ENCODE measurements at regions not wholly inside any gene's neighbourhood (a gene's known extent, or its start where the extent isn't known, plus 50 kb on each side); places are given as distances from the start of the nearest gene placed in this dataset.
"Not testable (repeated sequence)": the region's sequence is repeated elsewhere in the genome, so short reads cannot be mapped to it uniquely, and the experiment has no call there.

DNA sequence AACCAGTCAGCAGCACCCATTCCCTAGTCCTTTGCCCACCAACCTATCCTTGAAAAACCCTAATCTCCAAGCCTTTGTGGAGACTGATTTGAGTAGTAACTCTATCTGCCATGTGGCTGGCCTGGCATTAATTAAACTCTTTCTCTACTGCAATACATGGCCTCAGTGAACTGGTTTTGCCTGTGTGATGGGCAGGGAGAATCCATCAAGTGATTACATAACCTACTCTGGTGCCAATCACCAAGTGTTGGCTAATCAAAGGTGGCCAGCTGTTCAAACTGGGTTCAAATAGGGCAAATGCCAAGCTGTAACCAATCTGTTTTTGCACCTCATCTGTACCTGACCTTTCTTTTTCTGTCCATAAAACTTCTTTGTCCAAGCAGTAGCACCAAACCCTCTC lies 139.8 kb upstream of the XPO1 start:
- DNase-seq (ENCODE audit: low spot score), result no peak

DNA sequence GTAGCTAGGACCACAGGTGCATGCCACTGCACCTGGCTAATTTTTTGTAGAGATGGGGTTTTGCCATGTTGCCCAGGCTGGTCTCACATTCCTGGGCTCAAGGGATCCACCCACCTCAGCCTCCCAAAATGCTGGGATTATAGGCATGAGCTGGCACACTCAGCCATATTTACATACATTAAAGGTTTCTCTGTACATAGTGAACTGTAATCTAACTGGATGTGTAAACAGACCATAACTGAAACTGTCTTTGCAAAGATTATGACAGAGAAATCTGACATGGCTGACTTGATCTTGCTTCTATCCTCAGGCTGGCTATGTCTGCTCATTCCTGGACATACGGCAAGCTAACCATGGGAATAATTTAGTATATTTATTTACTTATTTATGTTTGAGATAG lies 139.2 kb upstream of the XPO1 start:
- DNase-seq (ENCODE audit: low spot score), result no peak

DNA sequence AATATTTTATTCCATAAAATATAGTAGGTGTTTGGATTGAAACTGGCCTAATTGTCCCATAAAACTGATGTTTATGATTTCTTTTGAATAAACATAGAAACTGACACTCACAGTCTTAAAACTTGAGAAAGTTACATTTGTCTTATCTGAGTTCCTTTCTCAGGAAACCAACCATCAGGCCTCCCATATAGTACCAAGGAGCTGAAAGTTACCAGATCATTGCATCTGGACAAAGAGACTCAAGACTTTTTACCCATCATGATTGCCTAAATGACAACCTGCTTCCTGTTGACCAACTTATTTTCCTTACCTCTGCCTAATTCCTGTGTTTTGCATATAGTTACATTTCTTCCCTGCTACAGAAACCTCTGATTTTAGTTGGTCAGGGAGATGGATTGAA lies 137.0 kb upstream of the XPO1 start:
- DNase-seq (ENCODE audit: low spot score), result no peak

DNA sequence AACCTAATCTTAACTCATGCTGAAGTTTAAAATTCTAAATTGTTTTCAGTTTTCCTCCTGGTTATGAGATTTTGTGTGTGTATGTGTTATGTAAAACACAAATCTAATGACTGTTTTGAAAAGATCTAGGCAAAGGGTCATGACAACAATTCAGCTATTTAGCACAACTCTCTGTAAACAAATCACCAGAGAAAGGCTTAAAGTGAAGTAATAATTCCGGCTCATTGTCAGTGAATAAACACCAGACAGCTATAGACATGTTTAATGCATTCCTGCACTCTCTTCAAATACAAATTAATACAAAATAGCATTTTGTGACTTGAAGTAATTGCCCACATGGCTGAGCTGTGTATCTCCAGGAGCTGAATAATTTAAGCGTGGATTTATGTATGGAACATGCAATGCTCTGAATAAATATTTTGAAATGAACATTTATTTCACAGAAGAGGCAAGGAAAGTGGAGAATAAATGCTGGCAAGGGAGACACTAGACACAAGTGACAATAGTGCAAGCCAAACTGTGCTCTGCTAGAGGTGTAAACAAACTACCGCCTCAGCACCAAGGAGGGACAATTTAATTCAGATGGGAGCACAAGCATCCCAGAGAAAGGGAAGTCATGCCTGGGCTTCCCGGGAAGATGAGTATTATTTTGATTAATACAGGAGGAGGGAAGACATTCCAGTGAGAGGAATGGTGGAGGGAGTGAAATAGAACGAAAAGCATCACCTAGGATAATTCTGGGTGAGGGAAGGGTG lies 133.6 kb upstream of the XPO1 start:
- DNase-seq (ENCODE audit: low spot score), result no peak

DNA sequence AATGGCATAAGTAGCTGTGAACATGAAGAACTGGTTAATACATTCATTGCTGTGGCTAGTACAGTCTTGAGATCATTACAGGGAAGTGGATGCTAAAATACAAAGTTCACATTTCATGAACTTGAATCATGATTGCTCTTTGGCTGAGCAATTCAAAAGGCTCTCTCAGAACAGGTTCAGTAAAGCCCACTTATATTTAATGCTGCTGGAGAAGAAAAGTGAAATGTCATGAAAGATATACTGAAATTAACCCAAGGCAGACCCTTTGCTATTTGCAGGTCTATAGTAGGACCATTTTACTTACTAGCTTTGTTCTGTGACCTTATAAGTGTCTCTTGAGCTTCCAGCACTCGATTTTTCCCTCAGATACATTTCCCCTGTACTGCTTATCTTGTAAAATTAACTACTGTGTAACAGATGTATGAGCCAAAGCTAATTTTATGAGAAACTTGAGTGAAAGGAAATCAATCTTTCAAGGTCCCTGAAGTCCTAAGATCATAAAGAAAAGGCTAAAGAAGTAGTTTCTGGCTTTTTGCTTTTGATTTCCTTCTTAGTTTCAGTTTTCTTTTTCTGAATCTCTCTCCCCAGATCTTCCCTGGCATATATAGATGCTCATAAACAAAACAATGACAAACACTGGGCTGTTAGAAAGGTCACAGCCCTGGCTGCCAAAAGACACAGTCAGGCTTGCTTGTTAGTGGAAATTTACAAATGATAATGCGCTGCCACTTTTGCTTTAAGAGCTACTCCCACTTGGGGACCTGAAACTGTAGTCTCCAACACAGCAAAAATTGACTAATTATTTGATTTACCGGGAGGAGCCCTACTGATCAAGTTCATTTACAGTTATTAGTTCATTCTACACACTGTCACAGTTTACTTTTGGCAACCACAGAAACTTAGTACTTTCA lies 132.7 kb upstream of the XPO1 start:
- DNase-seq (ENCODE audit: low spot score), result no peak

DNA sequence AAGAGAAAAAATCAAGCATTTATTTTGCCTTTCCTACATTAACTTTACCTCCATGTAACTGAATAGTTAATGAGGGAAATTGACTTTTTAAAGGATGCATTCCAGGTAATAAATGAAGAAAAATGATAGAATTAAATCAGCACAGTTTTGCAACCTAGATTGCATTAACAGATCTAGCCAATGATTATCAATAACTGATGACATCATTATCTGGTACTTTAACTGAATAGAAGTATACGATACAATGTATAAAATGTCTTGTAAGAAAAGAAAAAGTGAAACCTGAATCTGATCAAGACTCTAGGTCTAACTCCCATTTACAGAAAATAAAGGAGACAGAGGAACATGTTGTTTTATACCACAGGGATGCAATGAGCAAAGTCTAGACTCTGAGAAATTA lies 126.0 kb upstream of the XPO1 start:
- DNase-seq (ENCODE audit: low spot score), result no peak

DNA sequence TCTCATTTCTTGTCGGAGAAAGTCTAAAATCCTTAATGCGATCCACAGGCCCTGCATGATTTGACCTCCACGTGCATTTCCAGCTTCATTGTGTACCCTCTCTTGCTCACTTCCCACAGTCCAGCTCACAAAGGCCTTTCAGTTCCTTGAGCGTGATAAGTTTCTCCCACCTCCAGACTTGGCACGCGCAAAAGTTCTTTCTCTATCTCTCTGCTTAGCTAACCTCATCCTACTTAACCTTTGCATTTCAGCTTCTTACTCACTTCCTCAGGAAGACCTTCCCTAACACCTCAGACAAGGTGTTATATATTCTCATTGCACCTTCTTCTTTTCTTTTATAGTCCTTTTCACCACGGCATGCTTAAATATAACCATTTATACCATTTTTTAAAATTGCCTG lies 124.8 kb upstream of the XPO1 start:
- no peak for DNase-seq (ENCODE audit: low spot score)

DNA sequence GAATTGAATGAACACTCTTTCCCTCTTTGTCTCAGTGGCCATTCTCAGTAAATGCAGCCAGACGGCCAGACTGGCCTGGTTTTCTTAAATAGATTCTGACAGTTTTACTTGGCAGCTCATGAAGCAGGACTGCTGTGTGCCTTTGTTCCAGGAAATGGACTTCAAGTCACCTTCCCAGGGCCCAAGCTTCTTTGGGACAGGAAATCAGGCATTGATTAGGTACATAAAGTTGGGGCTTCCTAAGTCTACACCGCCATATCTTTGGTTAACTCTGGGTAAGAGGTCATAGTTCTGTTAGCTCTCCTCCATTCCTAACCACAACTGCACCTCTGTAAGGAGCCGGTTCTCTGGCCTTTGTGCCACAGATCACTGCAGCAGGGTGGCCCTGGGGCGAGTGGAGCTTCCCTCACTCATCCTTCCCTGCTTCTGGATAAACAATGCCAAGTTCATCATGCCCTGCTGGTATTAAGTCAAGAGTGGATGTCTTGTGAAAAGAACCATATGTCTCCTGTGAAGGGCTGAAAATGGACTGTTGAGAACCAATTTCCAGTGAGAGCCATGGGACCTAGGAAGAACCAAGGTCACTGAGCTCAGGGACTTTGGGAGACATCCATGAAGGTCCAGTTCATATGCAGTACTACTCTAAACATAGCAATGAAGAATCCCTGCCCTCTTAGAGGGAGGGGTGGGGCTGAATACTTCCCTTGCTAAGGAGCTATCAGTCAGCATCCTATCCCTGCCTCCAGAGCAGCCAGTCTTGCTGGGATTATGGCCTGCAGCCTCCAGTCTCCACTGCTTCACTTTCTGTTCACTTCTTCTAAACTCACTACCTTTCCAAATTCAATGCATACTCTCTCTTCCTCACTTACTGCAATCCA lies 122.6 kb upstream of the XPO1 start:
- DNase-seq (ENCODE audit: low spot score), result no peak

DNA sequence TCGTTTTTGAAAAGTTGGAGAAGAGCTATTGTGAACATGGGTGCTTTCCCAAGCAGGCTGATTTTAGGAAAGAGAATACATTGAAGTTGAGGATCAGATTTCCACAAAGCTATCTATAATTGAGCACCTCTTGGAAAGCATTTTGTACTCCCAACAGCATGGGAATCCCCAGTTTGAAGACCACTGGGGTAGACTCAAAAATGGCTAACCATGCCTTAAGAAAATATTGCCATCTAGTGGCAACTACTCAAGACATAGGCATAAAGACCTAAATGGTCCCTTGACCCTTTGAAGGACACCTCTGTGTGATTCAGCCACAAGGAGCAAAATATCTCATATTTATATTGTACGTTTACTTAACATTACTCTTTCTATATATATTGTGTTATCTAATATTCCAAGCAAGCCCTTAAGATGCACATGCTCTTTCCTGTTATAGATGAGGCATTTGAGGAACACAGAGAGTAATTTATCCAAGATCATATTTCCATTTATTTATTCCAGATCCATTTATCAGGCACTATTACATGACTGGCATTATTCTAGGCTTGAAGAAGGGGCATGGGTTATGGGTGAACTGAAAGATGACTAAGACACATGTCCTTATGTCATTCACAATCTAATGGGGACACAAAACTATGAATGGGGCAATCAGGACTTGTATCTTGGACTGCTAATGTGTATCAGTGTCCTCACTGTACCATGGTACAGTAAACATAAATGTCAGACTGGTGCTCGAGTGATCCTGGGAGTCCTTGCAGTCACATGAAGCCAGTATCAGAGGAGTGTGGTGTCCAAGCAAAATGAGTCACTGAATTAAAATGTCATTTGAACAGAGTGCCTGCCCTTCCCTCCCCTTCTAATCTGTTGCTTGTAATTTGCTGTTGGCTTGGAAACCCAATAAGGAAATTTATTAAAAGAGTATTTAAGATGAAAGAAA lies 121.0 kb upstream of the XPO1 start:
- no peak for DNase-seq (ENCODE audit: low spot score)

DNA sequence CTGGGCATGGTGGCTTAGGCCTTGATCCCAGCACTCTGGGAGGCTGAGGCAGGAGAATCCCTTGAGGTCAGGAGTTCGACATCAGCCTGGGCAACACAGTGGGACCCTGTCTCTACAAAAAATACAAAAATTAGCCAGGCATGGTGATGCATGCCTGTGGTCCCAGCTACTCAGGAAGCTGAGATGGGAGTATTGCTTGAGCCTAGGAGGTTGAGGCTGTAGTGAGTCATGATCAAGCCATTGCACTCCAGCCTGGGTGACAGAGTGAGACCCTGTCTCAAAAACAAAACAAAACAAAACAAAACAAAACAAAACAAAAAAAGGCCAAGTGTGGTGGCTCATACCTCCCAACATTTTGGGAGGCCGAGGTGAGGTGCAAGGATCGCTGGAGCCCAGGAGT lies 111.8 kb upstream of the XPO1 start:
- DNase-seq (ENCODE audit: low spot score), result not testable (repeated sequence)

DNA sequence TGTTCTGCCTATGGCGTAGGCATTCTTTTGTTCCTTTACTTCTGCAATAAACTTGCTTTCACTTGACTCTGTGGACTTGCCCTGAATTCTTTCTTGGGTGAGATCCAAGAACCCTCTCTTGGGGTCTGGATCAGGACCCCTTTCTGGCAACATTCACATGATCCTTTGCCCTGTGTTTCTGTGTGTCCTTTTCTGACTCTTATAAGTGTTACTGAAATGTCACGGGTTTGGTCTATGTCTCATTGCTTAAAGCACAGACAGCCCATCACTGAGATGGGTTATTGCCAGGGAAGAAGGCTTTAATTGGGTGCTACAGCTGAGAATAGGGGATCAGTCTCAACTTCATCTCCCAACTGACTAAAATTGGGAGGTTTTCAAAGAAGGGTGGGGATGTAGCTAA lies 110.9 kb upstream of the XPO1 start:
- DNase-seq (ENCODE audit: low spot score), result no peak

DNA sequence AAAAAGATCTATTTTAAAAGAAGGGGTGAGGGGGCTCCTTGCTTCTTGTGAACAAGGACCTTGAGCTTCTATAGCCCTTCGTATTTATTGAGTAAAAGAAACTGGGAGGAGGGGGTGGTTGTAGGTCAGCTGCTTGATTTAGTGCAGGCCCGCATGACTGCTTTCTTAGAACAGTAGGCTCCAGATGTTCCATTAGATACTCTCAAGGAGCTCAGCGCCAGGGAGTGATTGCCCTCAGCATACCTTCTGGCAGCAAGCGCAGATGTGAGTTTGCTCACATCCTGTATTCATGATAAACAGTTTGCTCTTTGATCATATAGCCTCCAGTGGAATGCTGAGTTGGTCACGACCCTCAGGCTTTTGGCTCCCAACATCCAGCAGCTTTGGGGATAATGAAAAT lies 108.9 kb upstream of the XPO1 start:
- DNase-seq (ENCODE audit: low spot score), result no peak

DNA sequence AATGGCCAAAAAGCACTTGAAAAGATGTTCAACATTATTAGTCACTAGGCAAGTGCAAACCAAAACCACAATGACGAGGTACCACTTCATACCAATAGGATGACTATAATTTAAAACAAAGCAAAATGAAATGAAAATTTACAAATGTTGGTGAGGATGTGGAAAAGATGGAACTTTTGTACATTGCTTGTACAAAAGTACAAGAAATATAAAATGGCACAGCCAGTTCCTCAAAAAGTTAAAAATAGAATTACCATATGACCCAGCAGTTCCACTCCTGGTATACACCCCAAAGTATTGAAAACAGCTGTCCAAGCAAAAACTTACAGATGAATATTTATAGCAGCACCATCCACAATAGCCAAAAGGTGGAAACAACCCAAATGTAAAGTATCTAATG lies 107.8 kb upstream of the XPO1 start:
- DNase-seq (ENCODE audit: low spot score), result no peak

DNA sequence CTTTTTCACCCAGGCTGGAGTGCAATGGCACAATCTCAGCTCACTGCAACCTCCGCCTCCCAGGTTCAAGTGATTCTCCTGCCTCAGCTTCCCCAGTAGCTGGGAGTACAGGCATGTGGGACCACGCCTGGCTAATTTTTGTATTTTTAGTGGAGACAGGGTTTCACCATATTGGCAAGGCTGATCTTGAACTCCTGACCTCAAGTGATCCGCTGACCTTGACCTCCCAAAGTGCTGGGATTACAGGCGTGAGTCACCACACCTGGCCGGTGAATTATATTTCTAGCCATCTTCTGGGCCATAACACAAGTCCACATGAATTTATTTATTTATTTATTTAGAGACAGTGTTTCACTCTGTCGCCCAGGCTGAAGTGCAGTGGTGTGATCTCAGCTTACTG lies 105.0 kb upstream of the XPO1 start:
- not testable (repeated sequence) for DNase-seq (ENCODE audit: low spot score)

DNA sequence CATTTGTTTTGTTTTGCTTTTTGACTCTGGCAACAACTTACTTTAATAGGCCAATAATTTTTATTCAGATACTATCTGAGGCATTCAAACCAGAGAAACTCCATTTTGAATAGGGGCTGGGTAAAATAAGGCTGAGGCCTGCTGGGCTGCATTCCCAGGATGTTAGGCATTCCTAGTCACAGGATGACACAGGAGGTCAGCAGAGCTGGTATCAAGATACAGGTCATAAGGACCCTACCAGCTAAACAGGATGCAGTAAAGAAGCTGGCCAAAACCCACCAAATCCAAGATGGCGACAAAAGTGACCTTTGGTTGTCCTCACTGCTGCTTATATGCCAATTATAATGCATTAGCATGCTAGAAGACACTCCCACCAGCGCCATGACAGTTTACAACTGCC lies 102.2 kb upstream of the XPO1 start:
- DNase-seq (ENCODE audit: low spot score), result no peak

DNA sequence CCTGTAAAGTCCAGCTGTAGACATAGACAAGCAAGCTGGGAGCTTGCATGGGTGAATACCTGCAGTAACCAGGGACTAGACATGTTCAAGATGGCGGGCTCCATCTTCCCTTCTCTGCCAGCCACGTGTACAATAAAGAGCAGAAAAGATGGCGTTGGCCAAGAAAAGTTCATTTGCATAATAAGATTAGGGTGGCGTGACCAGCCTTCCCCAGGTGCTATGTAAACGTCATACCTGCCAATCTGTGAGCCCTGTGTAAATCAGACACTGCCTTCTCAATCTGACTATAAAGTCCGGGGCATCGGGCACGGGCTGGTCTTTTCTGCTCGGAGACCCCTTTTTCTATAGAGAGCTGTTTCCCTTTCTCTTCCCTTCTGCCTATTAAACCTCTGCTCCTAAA lies 101.6 kb upstream of the XPO1 start:
- DNase-seq (ENCODE audit: low spot score), result peak; percentile 22

DNA sequence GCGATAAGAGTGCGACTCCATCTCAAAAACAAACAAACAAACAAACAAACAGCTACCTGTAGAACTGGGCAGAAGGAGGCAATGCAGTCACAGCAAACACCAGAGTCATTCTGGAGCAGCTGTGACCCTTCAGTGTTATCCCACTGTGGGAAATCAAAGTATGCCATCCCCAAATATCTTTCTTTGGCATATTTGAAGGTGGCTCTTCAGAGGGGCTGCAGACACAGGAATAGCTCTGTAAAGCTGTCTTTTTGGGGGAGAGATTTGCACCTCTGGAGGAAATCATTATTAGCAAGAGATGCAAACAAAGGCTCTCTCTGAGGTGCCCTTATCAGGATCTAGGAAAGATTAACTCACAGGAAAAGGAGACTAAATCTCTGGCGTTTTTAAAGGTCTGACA lies 98.5 kb upstream of the XPO1 start:
- peak; percentile 4 for DNase-seq (ENCODE audit: low spot score)

DNA sequence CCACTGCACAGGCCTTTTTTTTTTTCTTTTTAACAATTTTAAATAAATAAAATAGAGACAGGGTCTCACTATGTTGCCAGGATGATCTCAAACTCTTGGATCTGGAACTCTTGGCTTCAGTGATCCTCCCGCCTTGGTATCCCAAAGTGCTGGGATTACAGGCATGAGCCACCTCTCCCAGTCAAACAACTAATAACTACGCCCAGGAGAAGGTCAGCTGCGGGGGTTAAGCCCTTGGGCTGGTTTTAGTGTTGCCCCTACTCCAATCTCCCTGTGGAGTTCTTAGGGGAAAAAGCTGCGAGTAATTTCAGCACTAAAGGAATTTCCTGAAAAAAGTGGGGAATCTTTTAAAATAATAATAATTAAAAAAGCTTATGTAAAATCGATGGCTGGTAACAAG lies 96.4 kb upstream of the XPO1 start:
- DNase-seq (ENCODE audit: low spot score), result peak; percentile 59

DNA sequence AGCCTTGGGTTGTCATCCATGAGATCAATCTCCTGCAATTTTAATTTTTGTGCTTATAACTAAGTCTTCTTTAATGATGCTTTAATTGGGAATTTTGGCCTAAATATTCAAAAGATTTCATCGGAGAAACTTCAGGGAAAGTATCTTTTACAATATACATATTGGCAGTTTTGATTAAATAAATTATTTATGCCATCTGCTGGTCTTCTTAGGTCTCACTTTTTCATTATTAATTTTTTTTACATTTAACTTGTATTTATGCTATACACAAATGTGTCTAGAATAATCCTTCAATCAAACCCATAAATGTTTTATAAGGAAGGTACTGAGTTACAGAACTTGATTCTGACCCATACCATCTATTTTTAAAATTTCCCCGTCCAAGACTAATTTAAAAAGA lies 95.1 kb upstream of the XPO1 start:
- no peak for DNase-seq (ENCODE audit: low spot score)

All from mesenteric fat pad (tissue), 1 donor.